Activated CD4-positive, alpha-beta memory T cell treated with anti-CD3 and anti-CD28 coated beads for 36 hours (primary cell): ENCODE measurements at regions not wholly inside any gene's neighbourhood (a gene's known extent, or its start where the extent isn't known, plus 50 kb on each side); places are given as distances from the start of the nearest gene placed in this dataset.
A peak's percentile ranks its signal among the peaks of the same experiment; 100 is the strongest.
"Not testable (repeated sequence)": the region's sequence is repeated elsewhere in the genome, so short reads cannot be mapped to it uniquely, and the experiment has no call there.

Source experiments
- CTCF ChIA-PET: fragments of 350-600 bp; sonication (Branson Sonifier 250); formaldehyde crosslinking; loops from one replicate; lab custom pipeline; 2021; ENCODE audit warnings: antibody characterized with exemption, inconsistent platforms; lab: Charles Lee
- POLR2A ChIA-PET: fragments of 350-600 bp; sonication (Branson Sonifier 250); formaldehyde crosslinking; loops from one replicate; lab custom pipeline; 2021; ENCODE audit warnings: antibody characterized with exemption; lab: Charles Lee
- DNase-seq: peaks from one replicate; pipeline ENCODE4 v3.0.0-alpha.2; 2020
- H3K27ac Mint-ChIP-seq: one replicate; pipeline ENCODE4 v1.8.0; 2021; ENCODE audit warnings: mixed read lengths
- H3K27me3 Mint-ChIP-seq: one replicate; pipeline ENCODE4 v1.8.0; 2021; ENCODE audit warnings: mixed read lengths
- H3K36me3 Mint-ChIP-seq: one replicate; pipeline ENCODE4 v1.8.0; 2021; ENCODE audit warnings: mixed read lengths
- H3K4me1 Mint-ChIP-seq: one replicate; pipeline ENCODE4 v1.8.0; 2021; ENCODE audit warnings: low read depth, mixed read lengths
- H3K4me3 Mint-ChIP-seq: one replicate; pipeline ENCODE4 v1.8.0; 2021; ENCODE audit warnings: mild to moderate bottlenecking, mixed read lengths
- H3K9me3 Mint-ChIP-seq: one replicate; pipeline ENCODE4 v1.8.0; 2021; ENCODE audit warnings: mixed read lengths
- intact Hi-C: fragments of 100-400 bp; cut with micrococcal nuclease; formaldehyde crosslinking; loops from one replicate; pipeline ENCODE4 v1.15.1; 2023

- Mint-ChIP-seq H3K36me3 (no peaks in the 10 kb centered on the region), H3K4me3 (no peak overlapping the region), H3K27me3 (peaks cover 36% of the 10 kb centered on the region), H3K4me1 (no peaks in the 10 kb centered on the region), H3K27ac (no peak overlapping the region), H3K9me3 (no peaks in the 10 kb centered on the region)
- intact Hi-C loops, result loop anchor here (5.0 kb wide), 1 partner anchor 890 kb away; no protein-coding TSS in a partner anchor
- ChIA-PET POLR2A (no interaction called here), CTCF (interaction anchor here (0.8 to 2.6 kb wide), 4 partner anchors 8 to 357 kb away, joined by 3 to 11 read pairs (median 8); no protein-coding TSS in a partner anchor)
- DNase-seq, result peak; percentile 69
Measured at GRCh38 chr7:131692131-131692960, 135.9 kb upstream of the PODXL start.

GRCh38 chr7:131691454-131692130, 135.2 kb upstream of the PODXL start:
- intact Hi-C loops, result loop anchor here (5.0 kb wide), 1 partner anchor 891 kb away; no protein-coding TSS in a partner anchor
- Mint-ChIP-seq H3K4me3 (no peak overlapping the region), H3K36me3 (no peaks in the 10 kb centered on the region), H3K9me3 (no peaks in the 10 kb centered on the region), H3K27ac (no peak overlapping the region), H3K27me3 (peaks cover 38% of the 10 kb centered on the region), H3K4me1 (no peaks in the 10 kb centered on the region)
- no peak for DNase-seq
- POLR2A ChIA-PET, result no interaction called here
- CTCF ChIA-PET, result interaction anchor here (0.8 to 2.6 kb wide), 6 partner anchors 9 to 357 kb away, joined by 3 to 11 read pairs (median 4); no protein-coding TSS in a partner anchor

- no peak for DNase-seq
- Mint-ChIP-seq H3K4me3 (no peak overlapping the region), H3K36me3 (no peaks in the 10 kb centered on the region), H3K4me1 (no peaks in the 10 kb centered on the region), H3K27ac (no peak overlapping the region), H3K9me3 (no peaks in the 10 kb centered on the region), H3K27me3 (peaks cover 40% of the 10 kb centered on the region)
- intact Hi-C loops, result loop anchor here (5.0 kb wide), 1 partner anchor 892 kb away; no protein-coding TSS in a partner anchor
- ChIA-PET CTCF (interaction anchor here (0.8 to 2.6 kb wide), 7 partner anchors 10 to 884 kb away, joined by 3 to 14 read pairs (median 10); no protein-coding TSS in a partner anchor), POLR2A (no interaction called here)
Measured at GRCh38 chr7:131690441-131690840, 134.0 kb upstream of the PODXL start.

- DNase-seq, result no peak
- no peaks in the 10 kb centered on the region for H3K36me3 Mint-ChIP-seq
- H3K9me3 Mint-ChIP-seq, result no peaks in the 10 kb centered on the region
- CTCF ChIA-PET, result interaction anchor here (0.6 to 2.6 kb wide), 20 partner anchors 9 to 890 kb away, joined by 3 to 14 read pairs (median 3); no protein-coding TSS in a partner anchor
- H3K27ac Mint-ChIP-seq, result no peak overlapping the region
- no peaks in the 10 kb centered on the region for H3K4me1 Mint-ChIP-seq
- POLR2A ChIA-PET, result no interaction called here
- H3K4me3 Mint-ChIP-seq, result no peak overlapping the region
- H3K27me3 Mint-ChIP-seq, result peaks cover 43% of the 10 kb centered on the region
- intact Hi-C loops, result loop anchor here (2.0 to 5.0 kb wide), 2 partner anchors 359 to 893 kb away; no protein-coding TSS in a partner anchor
Measured at GRCh38 chr7:131689662-131690234, 133.3 kb upstream of the PODXL start.

GRCh38 chr7:131688738-131689661, 132.6 kb upstream of the PODXL start:
- no peak overlapping the region for H3K27ac Mint-ChIP-seq
- peak; percentile 69 for DNase-seq
- ChIA-PET CTCF (interaction anchor here (0.6 to 2.6 kb wide), 21 partner anchors 9 to 891 kb away, joined by 3 to 14 read pairs (median 3); no protein-coding TSS in a partner anchor), POLR2A (no interaction called here)
- peaks cover 42% of the 10 kb centered on the region for H3K27me3 Mint-ChIP-seq
- intact Hi-C loops, result loop anchor here (2.0 kb wide), 1 partner anchor 360 kb away; no protein-coding TSS in a partner anchor
- no peak overlapping the region for H3K4me3 Mint-ChIP-seq
- no peaks in the 10 kb centered on the region for H3K36me3 Mint-ChIP-seq
- no peaks in the 10 kb centered on the region for H3K4me1 Mint-ChIP-seq
- no peaks in the 10 kb centered on the region for H3K9me3 Mint-ChIP-seq

GRCh38 chr7:131687296-131687695, 130.9 kb upstream of the PODXL start:
- ChIA-PET POLR2A (interaction anchor here (0.7 kb wide), 1 partner anchor 1746 kb away, joined by 4 read pairs; no protein-coding TSS in a partner anchor), CTCF (no interaction called here)
- H3K4me1 Mint-ChIP-seq, result no peaks in the 10 kb centered on the region
- no peak overlapping the region for H3K4me3 Mint-ChIP-seq
- H3K36me3 Mint-ChIP-seq, result no peaks in the 10 kb centered on the region
- H3K9me3 Mint-ChIP-seq, result no peaks in the 10 kb centered on the region
- H3K27me3 Mint-ChIP-seq, result peaks cover 38% of the 10 kb centered on the region
- no peak for DNase-seq
- no peak overlapping the region for H3K27ac Mint-ChIP-seq
- intact Hi-C loops, result no loop called here

- no peak for DNase-seq
- Mint-ChIP-seq H3K9me3 (no peaks in the 10 kb centered on the region), H3K36me3 (no peaks in the 10 kb centered on the region), H3K4me3 (no peak overlapping the region), H3K27ac (no peak overlapping the region), H3K27me3 (peaks cover 36% of the 10 kb centered on the region), H3K4me1 (no peaks in the 10 kb centered on the region)
- ChIA-PET CTCF (no interaction called here), POLR2A (interaction anchor here (0.7 kb wide), 1 partner anchor 1747 kb away, joined by 4 read pairs; no protein-coding TSS in a partner anchor)
- intact Hi-C loops, result no loop called here
Measured at GRCh38 chr7:131686833-131687232, 130.4 kb upstream of the PODXL start.

- Mint-ChIP-seq H3K9me3 (peaks cover 3% of the 10 kb centered on the region), H3K27ac (no peak overlapping the region), H3K4me1 (no peaks in the 10 kb centered on the region), H3K4me3 (no peak overlapping the region), H3K27me3 (peaks cover 25% of the 10 kb centered on the region), H3K36me3 (no peaks in the 10 kb centered on the region)
- intact Hi-C loops, result no loop called here
- DNase-seq, result no peak
- CTCF ChIA-PET, result no interaction called here
- POLR2A ChIA-PET, result no interaction called here
Measured at GRCh38 chr7:131683536-131684125, 127.2 kb upstream of the PODXL start.

GRCh38 chr7:131681961-131682360, 125.5 kb upstream of the PODXL start:
- H3K36me3 Mint-ChIP-seq, result no peaks in the 10 kb centered on the region
- H3K27me3 Mint-ChIP-seq, result peaks cover 24% of the 10 kb centered on the region
- H3K4me3 Mint-ChIP-seq, result no peak overlapping the region
- no peaks in the 10 kb centered on the region for H3K4me1 Mint-ChIP-seq
- H3K9me3 Mint-ChIP-seq, result peaks cover 3% of the 10 kb centered on the region
- DNase-seq, result no peak
- intact Hi-C loops, result no loop called here
- ChIA-PET CTCF (interaction anchor here (0.6 kb wide), 1 partner anchor 400 kb away, joined by 3 read pairs; no protein-coding TSS in a partner anchor), POLR2A (no interaction called here)
- no peak overlapping the region for H3K27ac Mint-ChIP-seq

GRCh38 chr7:131679071-131679470, 122.6 kb upstream of the PODXL start:
- CTCF ChIA-PET, result interaction anchor here (2.7 kb wide), 1 partner anchor 10 kb away, joined by 14 read pairs; no protein-coding TSS in a partner anchor
- intact Hi-C loops, H3K9me3 Mint-ChIP-seq, H3K4me1 Mint-ChIP-seq, POLR2A ChIA-PET, H3K27ac Mint-ChIP-seq, H3K36me3 Mint-ChIP-seq, DNase-seq, H3K4me3 Mint-ChIP-seq: not testable (repeated sequence)
- H3K27me3 Mint-ChIP-seq, result peaks cover 18% of the 10 kb centered on the region
